Epithelial cell of prostate (primary cell): ENCODE measurements at regions not wholly inside any gene's neighbourhood (a gene's known extent, or its start where the extent isn't known, plus 50 kb on each side); places are given as distances from the start of the nearest gene placed in this dataset.

Source experiments
- DNase-seq: peaks from one replicate; pipeline ENCODE4 v3.0.0-alpha.2; 2011; ENCODE audit warnings: low read depth, low spot score
- H3K27ac ChIP-seq: fragments of 450-650 bp; 2 replicates; pipeline ENCODE4 v1.5.1; 2017; ENCODE audit warnings: mild to moderate bottlenecking

DNA sequence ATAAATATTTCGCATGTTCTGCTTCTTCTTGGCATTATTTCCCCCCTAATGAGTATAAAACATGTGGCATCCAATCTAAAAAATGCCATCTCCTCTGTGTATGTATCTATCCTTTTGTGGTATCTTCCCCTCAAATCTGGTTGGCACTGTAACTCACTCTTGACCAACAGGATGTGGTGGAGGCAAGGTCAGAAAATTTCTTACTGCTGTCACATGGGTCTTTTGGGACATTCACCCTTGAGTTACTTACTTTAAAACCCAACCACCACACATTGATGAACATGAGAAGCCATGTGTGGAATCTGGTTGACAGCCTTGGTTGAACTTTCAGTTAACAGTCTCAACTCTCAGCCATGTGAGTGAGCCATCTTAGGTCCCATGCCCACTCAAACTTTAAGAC lies 516.9 kb downstream of the SLC16A7 start:
- no peak for DNase-seq

GRCh38 chr12:60114169-60114568 lies 518.3 kb downstream of the SLC16A7 start:
- DNase-seq, result no peak
- no peak overlapping the region for H3K27ac ChIP-seq

More for the DNA sequence above, 516.9 kb downstream of the SLC16A7 start:
- no peak overlapping the region for H3K27ac ChIP-seq

- H3K27ac ChIP-seq, result no peak overlapping the region
- no peak for DNase-seq
These were observed 523.5 kb downstream of the SLC16A7 start for GRCh38 chr12:60119327-60119726.

DNA sequence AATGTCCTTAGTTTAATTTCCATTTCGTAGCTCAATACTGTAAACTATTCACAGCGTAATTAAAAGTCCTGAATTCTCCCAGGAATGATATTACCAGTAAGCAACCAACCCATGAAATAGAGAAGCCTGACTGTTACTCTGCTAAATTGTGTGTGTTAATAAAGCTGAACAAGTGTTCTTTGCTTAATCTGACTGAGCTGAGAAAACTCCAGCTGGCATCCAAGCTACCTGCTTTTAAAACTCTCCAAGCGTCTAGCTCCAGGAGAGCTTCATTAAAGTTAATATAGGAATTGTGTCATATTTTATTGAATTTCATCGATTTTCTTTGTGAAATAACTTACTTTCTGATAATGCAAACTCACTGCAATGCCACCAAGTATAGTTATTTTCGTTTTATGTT lies 524.4 kb downstream of the SLC16A7 start:
- H3K27ac ChIP-seq, result no peak overlapping the region
- DNase-seq, result no peak

GRCh38 chr12:60123557-60123956 lies 527.7 kb downstream of the SLC16A7 start:
- DNase-seq, result no peak
- H3K27ac ChIP-seq, result no peak overlapping the region

GRCh38 chr12:60137513-60137912 lies 541.7 kb downstream of the SLC16A7 start:
- DNase-seq, result no peak
- no peak overlapping the region for H3K27ac ChIP-seq

- no peak for DNase-seq
- no peak overlapping the region for H3K27ac ChIP-seq
These were observed 542.7 kb downstream of the SLC16A7 start for GRCh38 chr12:60138526-60138925.

DNA sequence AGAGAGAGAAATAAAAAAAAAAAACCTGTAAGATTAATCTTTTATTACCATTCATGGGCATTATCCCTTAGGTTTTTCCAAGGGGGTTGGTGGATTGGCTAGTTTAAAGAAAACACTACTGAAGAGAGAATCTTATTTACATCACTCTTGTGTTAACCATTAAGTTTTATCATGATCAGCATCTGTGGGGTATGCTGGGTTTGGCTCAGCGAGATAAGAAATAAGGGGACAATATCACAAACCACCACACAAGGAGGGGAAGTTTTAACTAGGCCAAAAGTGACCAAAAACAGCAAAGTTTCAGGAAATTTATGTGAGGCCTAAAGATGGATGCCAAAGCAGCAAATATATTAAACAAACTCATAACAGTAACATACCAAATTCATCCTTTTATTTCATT lies 548.6 kb downstream of the SLC16A7 start:
- no peak for DNase-seq
- no peak overlapping the region for H3K27ac ChIP-seq

DNA sequence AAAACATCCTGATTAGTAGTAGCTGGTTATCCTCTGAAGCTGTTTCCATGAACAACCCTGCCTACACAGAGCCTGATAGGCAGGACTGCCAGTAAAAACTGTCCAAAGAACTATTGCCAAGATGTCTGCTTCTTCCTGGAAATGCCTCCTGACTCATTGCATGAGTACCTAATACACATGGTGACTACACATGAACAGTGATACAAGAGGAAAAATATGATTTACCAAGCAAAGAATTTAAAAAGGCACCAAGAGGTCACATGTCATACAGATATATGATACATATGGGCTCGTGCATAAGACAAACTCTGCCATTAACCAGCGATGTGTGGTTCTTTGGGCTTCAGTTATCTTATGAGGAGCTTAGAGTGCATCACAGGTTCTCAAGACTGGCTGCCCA lies 552.3 kb downstream of the SLC16A7 start:
- DNase-seq, result peak; percentile 53

GRCh38 chr12:60148831-60149230 lies 553.0 kb downstream of the SLC16A7 start:
- peak; percentile 14 for DNase-seq

More for the DNA sequence above, 552.3 kb downstream of the SLC16A7 start:
- peak overlapping the region; percentile 81 for H3K27ac ChIP-seq

DNA sequence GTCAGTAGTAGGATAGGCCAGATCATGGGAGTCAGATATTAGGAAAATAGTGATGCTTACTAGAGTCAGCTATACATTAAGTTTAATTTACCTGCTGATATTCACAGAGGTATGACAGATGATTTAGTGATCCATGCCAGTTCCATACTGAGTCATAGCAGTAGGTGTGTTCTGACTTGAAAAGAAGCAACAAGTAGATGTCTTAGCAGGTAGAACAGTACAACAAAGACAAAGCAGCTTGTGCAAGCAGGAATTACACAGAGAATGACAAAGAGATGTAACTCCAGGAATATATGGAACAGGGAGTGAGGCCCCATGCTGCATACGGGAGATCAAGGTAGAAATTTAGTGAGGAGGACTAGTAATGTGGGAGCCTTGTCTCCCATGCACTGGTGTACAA lies 556.9 kb downstream of the SLC16A7 start:
- DNase-seq, result peak; percentile 81
- H3K27ac ChIP-seq, result peak overlapping the region; percentile 58

More at GRCh38 chr12:60148831-60149230, 553.0 kb downstream of the SLC16A7 start:
- peak overlapping the region; percentile 81 for H3K27ac ChIP-seq

DNA sequence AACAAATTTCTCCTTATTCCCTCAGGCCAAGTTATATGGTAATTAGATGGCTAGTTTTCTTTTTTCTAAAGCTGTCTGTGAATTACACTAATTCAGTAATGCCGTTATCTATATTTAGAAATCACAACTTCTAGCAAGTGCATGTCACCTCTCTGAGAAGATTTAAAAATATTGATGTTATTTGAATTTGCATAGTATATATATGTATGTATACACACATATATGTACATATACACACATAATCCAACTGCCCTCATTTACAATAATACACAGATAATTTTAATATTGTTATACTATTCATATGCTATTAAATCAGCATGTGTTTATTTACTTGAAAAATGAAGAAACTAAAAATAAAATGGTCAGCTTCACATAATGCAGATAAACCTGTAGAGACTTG lies 563.9 kb downstream of the SLC16A7 start:
- no peak overlapping the region for H3K27ac ChIP-seq
- DNase-seq, result no peak

GRCh38 chr12:60162988-60163720 lies 567.3 kb downstream of the SLC16A7 start:
- DNase-seq, result no peak

GRCh38 chr12:60165781-60166180 lies 570.0 kb downstream of the SLC16A7 start:
- H3K27ac ChIP-seq, result no peak overlapping the region
- DNase-seq, result no peak

More at GRCh38 chr12:60162988-60163720, 567.3 kb downstream of the SLC16A7 start:
- H3K27ac ChIP-seq, result no peak overlapping the region

DNA sequence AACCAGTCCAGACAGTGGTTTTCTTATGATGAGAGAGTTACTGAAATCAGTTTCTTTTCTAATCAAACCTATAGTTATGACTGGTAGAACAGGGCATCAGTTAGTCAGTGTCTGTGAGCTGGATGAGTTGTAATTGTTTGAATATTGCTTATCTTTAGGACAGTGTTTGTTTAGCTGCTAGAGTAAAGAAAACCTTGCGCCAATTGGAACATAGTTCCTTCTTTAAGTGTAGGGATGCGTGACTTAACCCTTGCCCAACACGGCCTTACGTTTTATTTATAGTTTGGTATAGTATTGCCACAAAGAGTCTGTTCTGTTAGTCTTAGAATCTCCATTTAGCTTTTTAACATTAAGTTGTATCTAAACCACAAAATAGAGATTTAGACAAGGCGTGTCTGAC lies 572.6 kb downstream of the SLC16A7 start:
- DNase-seq, result peak; percentile 12
- H3K27ac ChIP-seq, result no peak overlapping the region

DNA sequence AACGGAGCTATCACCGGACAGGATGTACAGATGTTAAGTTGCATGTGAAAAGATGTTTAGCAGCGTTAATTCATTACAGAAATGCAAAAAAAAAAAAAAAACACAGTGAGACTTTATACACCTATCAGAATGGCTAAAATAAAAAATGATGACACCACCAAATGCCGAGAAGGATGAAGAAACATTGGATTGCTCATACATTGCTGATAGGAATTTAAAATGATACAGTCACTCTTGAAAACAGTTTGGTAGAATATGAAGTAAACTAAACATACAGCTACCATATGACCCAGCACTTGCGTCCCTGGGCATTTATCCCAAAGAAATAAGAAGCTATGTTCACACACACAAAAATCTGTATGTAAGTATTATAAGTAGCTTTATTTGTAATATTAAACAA lies 574.1 kb downstream of the SLC16A7 start:
- no peak for DNase-seq

GRCh38 chr12:60172266-60173211 lies 576.7 kb downstream of the SLC16A7 start:
- no peak overlapping the region for H3K27ac ChIP-seq
- no peak for DNase-seq

More for the DNA sequence above, 574.1 kb downstream of the SLC16A7 start:
- H3K27ac ChIP-seq, result no peak overlapping the region

DNA sequence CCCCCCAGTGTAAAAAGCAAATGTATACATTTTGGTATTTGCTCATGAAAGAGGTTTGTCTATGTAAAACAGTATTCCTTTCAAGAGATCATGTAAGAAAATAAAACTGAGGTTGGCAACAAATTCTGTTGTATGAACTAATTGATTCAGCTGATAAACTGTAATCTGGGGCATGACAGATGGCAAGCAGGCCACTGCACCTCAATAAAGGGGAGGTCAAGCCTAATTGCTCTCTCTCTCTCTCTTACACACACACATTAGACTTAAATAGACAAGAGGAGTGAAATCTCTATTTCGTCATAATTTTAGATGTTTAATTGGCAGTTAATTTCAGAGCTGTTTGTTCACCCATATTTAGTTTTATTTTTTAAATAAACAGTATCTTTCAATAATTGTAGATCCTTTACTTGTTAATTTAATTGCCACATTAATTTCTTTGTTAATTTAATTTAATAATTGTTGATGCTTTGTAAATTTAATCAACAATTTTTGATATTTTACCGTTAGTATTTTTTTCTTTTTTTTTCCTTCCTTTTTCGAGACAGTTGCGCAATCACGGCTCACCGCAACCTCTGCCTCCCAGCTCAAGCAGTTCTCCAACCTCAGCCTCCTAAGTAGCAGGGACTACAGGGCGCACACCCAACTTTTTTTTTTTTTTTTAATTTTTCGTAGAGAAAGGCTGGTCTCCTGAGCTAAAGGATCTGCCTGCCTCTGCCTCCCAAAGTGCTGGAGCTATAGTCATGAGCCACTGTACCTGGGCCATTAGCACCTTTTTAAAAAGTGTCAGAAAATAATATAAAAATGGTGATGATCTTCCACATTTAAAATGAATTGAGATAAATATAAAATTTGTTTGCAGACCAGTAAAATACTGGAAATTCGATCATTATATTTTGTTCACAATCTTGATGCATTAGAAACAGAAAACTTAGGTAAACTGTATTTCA lies 577.7 kb downstream of the SLC16A7 start:
- DNase-seq, result no peak
- no peak overlapping the region for H3K27ac ChIP-seq

- no peak overlapping the region for H3K27ac ChIP-seq
- DNase-seq, result no peak
These were observed 578.6 kb downstream of the SLC16A7 start for GRCh38 chr12:60174476-60174875.

GRCh38 chr12:60174941-60175340 lies 579.1 kb downstream of the SLC16A7 start:
- H3K27ac ChIP-seq, result no peak overlapping the region
- DNase-seq, result no peak
